ENCODE measurements at regions not wholly inside any gene's neighbourhood (a gene's known extent, or its start where the extent isn't known, plus 50 kb on each side); places are given as distances from the start of the nearest gene placed in this dataset.
A peak's percentile ranks its signal among the peaks of the same experiment; 100 is the strongest.
"Not testable (repeated sequence)": the region's sequence is repeated elsewhere in the genome, so short reads cannot be mapped to it uniquely, and the experiment has no call there.

GRCh38 chr3:178363048-178363447 lies 173.2 kb upstream of the KCNMB2 start:
- H3K36me3 Mint-ChIP-seq (ENCODE audit: low read depth); DNase-seq; H3K27me3 Mint-ChIP-seq (ENCODE audit: low read depth); CTCF ChIA-PET; ATAC-seq; H3K4me1 Mint-ChIP-seq (ENCODE audit: low read depth); H3K4me3 Mint-ChIP-seq; POLR2A ChIA-PET; H3K9me3 Mint-ChIP-seq (ENCODE audit: insufficient read depth); H3K27ac Mint-ChIP-seq: not testable (repeated sequence)

GRCh38 chr3:178367817-178368617 lies 168.2 kb upstream of the KCNMB2 start:
- H3K27me3 Mint-ChIP-seq (ENCODE audit: low read depth): peaks cover 3% of the 10 kb centered on the region
- ATAC-seq: no peak
- no peak overlapping the region for H3K27ac Mint-ChIP-seq
- ChIA-PET CTCF (no interaction called here), POLR2A (no interaction called here)
- H3K36me3 Mint-ChIP-seq (ENCODE audit: low read depth): no peaks in the 10 kb centered on the region
- H3K4me1 Mint-ChIP-seq (ENCODE audit: low read depth): no peaks in the 10 kb centered on the region
- no peak for DNase-seq
- H3K4me3 Mint-ChIP-seq: no peak overlapping the region
- peaks cover 3% of the 10 kb centered on the region for H3K9me3 Mint-ChIP-seq (ENCODE audit: insufficient read depth)

- CTCF ChIA-PET: no interaction called here
- H3K9me3 Mint-ChIP-seq (ENCODE audit: insufficient read depth): no peaks in the 10 kb centered on the region
- DNase-seq: no peak
- H3K36me3 Mint-ChIP-seq (ENCODE audit: low read depth): no peaks in the 10 kb centered on the region
- POLR2A ChIA-PET: no interaction called here
- H3K27ac Mint-ChIP-seq: no peak overlapping the region
- H3K27me3 Mint-ChIP-seq (ENCODE audit: low read depth): peaks cover 3% of the 10 kb centered on the region
- ATAC-seq: no peak
- no peak overlapping the region for H3K4me3 Mint-ChIP-seq
- no peaks in the 10 kb centered on the region for H3K4me1 Mint-ChIP-seq (ENCODE audit: low read depth)
Measured at GRCh38 chr3:178369006-178369405, 167.2 kb upstream of the KCNMB2 start.

- ATAC-seq (no peak), DNase-seq (no peak)
- Mint-ChIP-seq H3K27me3 (ENCODE audit: low read depth) (peaks cover 3% of the 10 kb centered on the region), H3K27ac (no peak overlapping the region), H3K4me3 (no peak overlapping the region), H3K36me3 (ENCODE audit: low read depth) (no peaks in the 10 kb centered on the region), H3K4me1 (ENCODE audit: low read depth) (no peaks in the 10 kb centered on the region), H3K9me3 (ENCODE audit: insufficient read depth) (no peaks in the 10 kb centered on the region)
- ChIA-PET POLR2A (no interaction called here), CTCF (no interaction called here)
Measured at GRCh38 chr3:178369811-178370210, 166.4 kb upstream of the KCNMB2 start.

GRCh38 chr3:178370387-178370786 lies 165.8 kb upstream of the KCNMB2 start:
- no peak for ATAC-seq
- H3K27ac Mint-ChIP-seq: no peak overlapping the region

GRCh38 chr3:178381555-178381954 lies 154.7 kb upstream of the KCNMB2 start:
- ATAC-seq: no peak
- Mint-ChIP-seq H3K9me3 (ENCODE audit: insufficient read depth) (no peaks in the 10 kb centered on the region), H3K27ac (no peak overlapping the region), H3K4me3 (no peak overlapping the region), H3K27me3 (ENCODE audit: low read depth) (peaks cover 5% of the 10 kb centered on the region), H3K36me3 (ENCODE audit: low read depth) (no peaks in the 10 kb centered on the region), H3K4me1 (ENCODE audit: low read depth) (no peaks in the 10 kb centered on the region)
- POLR2A ChIA-PET: no interaction called here
- no peak for DNase-seq
- CTCF ChIA-PET: no interaction called here

More at GRCh38 chr3:178370387-178370786, 165.8 kb upstream of the KCNMB2 start:
- no peaks in the 10 kb centered on the region for H3K4me1 Mint-ChIP-seq (ENCODE audit: low read depth)
- H3K9me3 Mint-ChIP-seq (ENCODE audit: insufficient read depth): no peaks in the 10 kb centered on the region
- DNase-seq: no peak
- H3K36me3 Mint-ChIP-seq (ENCODE audit: low read depth): no peaks in the 10 kb centered on the region
- H3K27me3 Mint-ChIP-seq (ENCODE audit: low read depth): peaks cover 2% of the 10 kb centered on the region
- CTCF ChIA-PET: no interaction called here
- POLR2A ChIA-PET: no interaction called here
- no peak overlapping the region for H3K4me3 Mint-ChIP-seq

- ChIA-PET CTCF (no interaction called here), POLR2A (no interaction called here)
- no peak for DNase-seq
- Mint-ChIP-seq H3K4me3 (no peak overlapping the region), H3K36me3 (ENCODE audit: low read depth) (no peaks in the 10 kb centered on the region), H3K4me1 (ENCODE audit: low read depth) (no peaks in the 10 kb centered on the region), H3K9me3 (ENCODE audit: insufficient read depth) (no peaks in the 10 kb centered on the region), H3K27ac (no peak overlapping the region), H3K27me3 (ENCODE audit: low read depth) (peaks cover 5% of the 10 kb centered on the region)
- ATAC-seq: no peak
Measured at GRCh38 chr3:178381971-178382448, 154.2 kb upstream of the KCNMB2 start.

- Mint-ChIP-seq H3K4me1 (ENCODE audit: low read depth) (no peaks in the 10 kb centered on the region), H3K27ac (no peak overlapping the region), H3K9me3 (ENCODE audit: insufficient read depth) (no peaks in the 10 kb centered on the region), H3K36me3 (ENCODE audit: low read depth) (no peaks in the 10 kb centered on the region), H3K27me3 (ENCODE audit: low read depth) (peaks cover 5% of the 10 kb centered on the region), H3K4me3 (no peak overlapping the region)
- CTCF ChIA-PET: no interaction called here
- DNase-seq (no peak), ATAC-seq (no peak)
- POLR2A ChIA-PET: no interaction called here
Measured at GRCh38 chr3:178382449-178383061, 153.7 kb upstream of the KCNMB2 start.

- no peak for DNase-seq
- CTCF ChIA-PET: interaction anchor here (0.7 to 1.5 kb wide), 10 partner anchors 8 to 1512 kb away, joined by 3 to 12 read pairs (median 4); no protein-coding TSS in a partner anchor
- no peak overlapping the region for H3K4me3 Mint-ChIP-seq
- no peaks in the 10 kb centered on the region for H3K36me3 Mint-ChIP-seq (ENCODE audit: low read depth)
- H3K4me1 Mint-ChIP-seq (ENCODE audit: low read depth): no peaks in the 10 kb centered on the region
- H3K9me3 Mint-ChIP-seq (ENCODE audit: insufficient read depth): no peaks in the 10 kb centered on the region
- POLR2A ChIA-PET: no interaction called here
- peaks cover 5% of the 10 kb centered on the region for H3K27me3 Mint-ChIP-seq (ENCODE audit: low read depth)
- no peak overlapping the region for H3K27ac Mint-ChIP-seq
- no peak for ATAC-seq
Measured at GRCh38 chr3:178384321-178385230, 151.7 kb upstream of the KCNMB2 start.

- ChIA-PET POLR2A (no interaction called here), CTCF (interaction anchor here (0.7 to 1.5 kb wide), 12 partner anchors 8 to 1513 kb away, joined by 3 to 12 read pairs (median 4); no protein-coding TSS in a partner anchor)
- Mint-ChIP-seq H3K4me3 (no peak overlapping the region), H3K27me3 (ENCODE audit: low read depth) (peaks cover 5% of the 10 kb centered on the region), H3K36me3 (ENCODE audit: low read depth) (no peaks in the 10 kb centered on the region), H3K4me1 (ENCODE audit: low read depth) (no peaks in the 10 kb centered on the region), H3K9me3 (ENCODE audit: insufficient read depth) (no peaks in the 10 kb centered on the region), H3K27ac (no peak overlapping the region)
- peak; percentile 26 for DNase-seq
- ATAC-seq: no peak
Measured at GRCh38 chr3:178385280-178385952, 150.8 kb upstream of the KCNMB2 start.

GRCh38 chr3:178386401-178386800 lies 149.8 kb upstream of the KCNMB2 start:
- Mint-ChIP-seq H3K4me3 (no peak overlapping the region), H3K4me1 (ENCODE audit: low read depth) (no peaks in the 10 kb centered on the region), H3K36me3 (ENCODE audit: low read depth) (no peaks in the 10 kb centered on the region), H3K9me3 (ENCODE audit: insufficient read depth) (no peaks in the 10 kb centered on the region), H3K27me3 (ENCODE audit: low read depth) (peaks cover 8% of the 10 kb centered on the region), H3K27ac (no peak overlapping the region)
- no peak for ATAC-seq
- CTCF ChIA-PET: interaction anchor here (1.5 kb wide), 1 partner anchor 1335 kb away, joined by 9 read pairs; no protein-coding TSS in a partner anchor
- no peak for DNase-seq
- POLR2A ChIA-PET: no interaction called here
